GM12865 (cell line): ENCODE measurements at regions not wholly inside any gene's neighbourhood (a gene's known extent, or its start where the extent isn't known, plus 50 kb on each side); places are given as distances from the start of the nearest gene placed in this dataset.
"Not testable (repeated sequence)": the region's sequence is repeated elsewhere in the genome, so short reads cannot be mapped to it uniquely, and the experiment has no call there.

Source experiments
- DNase-seq: peaks from one replicate; pipeline ENCODE4 v3.0.0; 2010; ENCODE audit warnings: low read depth
- H3K4me3 ChIP-seq: 2 replicates; pipeline ENCODE4 v1.5.1; 2011; ENCODE audit warnings: mild to moderate bottlenecking, low read depth, low read length, control low read depth
- CTCF ChIP-seq: IDR thresholded peaks from 2 replicates; pipeline ENCODE4 v1.5.1; 2011; ENCODE audit warnings: low read length, control low read depth, low read depth, inconsistent platforms; ENCODE audit not compliant: insufficient read depth; ENCODE audit errors: missing control alignments

- DNase-seq = no peak
Measured at GRCh38 chr3:20561166-20561565, 375.2 kb upstream of the SGO1 start.

GRCh38 chr3:20560446-20560845 is 374.4 kb upstream of the SGO1 start:
- DNase-seq, H3K4me3 ChIP-seq: not testable (repeated sequence)

More at GRCh38 chr3:20561166-20561565, 375.2 kb upstream of the SGO1 start:
- no peak overlapping the region for H3K4me3 ChIP-seq
- TF ChIP-seq CTCF = no peak

- DNase-seq = no peak
- no peak for TF ChIP-seq CTCF
- H3K4me3 ChIP-seq = no peak overlapping the region
Measured at GRCh38 chr3:20558161-20558560, 372.2 kb upstream of the SGO1 start.

- no peak overlapping the region for H3K4me3 ChIP-seq
- TF ChIP-seq CTCF = no peak
- DNase-seq = no peak
Measured at GRCh38 chr3:20556661-20557060, 370.7 kb upstream of the SGO1 start.

- no peak overlapping the region for H3K4me3 ChIP-seq
- TF ChIP-seq CTCF = no peak
- DNase-seq = no peak
Measured at GRCh38 chr3:20552605-20553275, 366.7 kb upstream of the SGO1 start.

- DNase-seq, H3K4me3 ChIP-seq: not testable (repeated sequence)
Measured at GRCh38 chr3:20547361-20548269, 361.6 kb upstream of the SGO1 start.

- H3K4me3 ChIP-seq = no peak overlapping the region
- no peak for DNase-seq
- TF ChIP-seq CTCF = no peak
Measured at GRCh38 chr3:20546636-20547035, 360.6 kb upstream of the SGO1 start.
